ENCODE measurements at regions not wholly inside any gene's neighbourhood (a gene's known extent, or its start where the extent isn't known, plus 50 kb on each side); places are given as distances from the start of the nearest gene placed in this dataset.

- no peak for TF ChIP-seq CTCF (IDR thresholded peaks at IDR 0.05; ENCODE audit: insufficient read depth, low read depth, low read length)
- H3K4me3 ChIP-seq (ENCODE audit: low read depth, low read length), result no peak overlapping the region
- DNase-seq (ENCODE audit: low read depth), result no peak
Observed at GRCh38 chr2:164023896-164024295, 288.1 kb upstream of the FIGN start.

- H3K4me3 ChIP-seq (ENCODE audit: low read depth, low read length), result no peak overlapping the region
- TF ChIP-seq CTCF (IDR thresholded peaks at IDR 0.05; ENCODE audit: insufficient read depth, low read depth, low read length), result no peak
- no peak for DNase-seq (ENCODE audit: low read depth)
Observed at GRCh38 chr2:164015328-164016123, 279.7 kb upstream of the FIGN start.

GRCh38 chr2:164014791-164015190 lies 279.0 kb upstream of the FIGN start:
- no peak overlapping the region for H3K4me3 ChIP-seq (ENCODE audit: low read depth, low read length)
- no peak for DNase-seq (ENCODE audit: low read depth)
- TF ChIP-seq CTCF (IDR thresholded peaks at IDR 0.05; ENCODE audit: insufficient read depth, low read depth, low read length), result no peak

- no peak for TF ChIP-seq CTCF (IDR thresholded peaks at IDR 0.05; ENCODE audit: insufficient read depth, low read depth, low read length)
- no peak overlapping the region for H3K4me3 ChIP-seq (ENCODE audit: low read depth, low read length)
- DNase-seq (ENCODE audit: low read depth), result no peak
Observed at GRCh38 chr2:164014068-164014731, 278.4 kb upstream of the FIGN start.

DNA sequence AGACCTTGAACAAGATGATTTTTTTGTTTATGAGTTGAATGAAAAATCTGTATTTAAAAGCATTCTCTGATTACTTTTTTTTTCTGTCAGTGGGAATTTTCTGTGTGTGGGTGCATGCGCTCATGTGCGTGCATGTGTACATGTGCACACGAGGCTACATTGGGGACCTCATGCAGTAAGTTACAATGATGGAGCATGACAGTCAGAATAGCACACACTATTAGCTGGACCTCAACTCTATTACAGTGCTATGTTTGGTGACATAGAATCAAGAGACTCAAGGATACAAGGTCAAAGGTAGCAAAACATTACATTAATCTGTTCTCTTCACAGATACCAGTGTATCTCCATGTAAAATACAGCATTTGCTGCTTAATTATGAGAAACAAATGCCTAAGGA lies 276.8 kb upstream of the FIGN start:
- H3K4me3 ChIP-seq (ENCODE audit: low read depth, low read length), result no peak overlapping the region
- TF ChIP-seq CTCF (IDR thresholded peaks at IDR 0.05; ENCODE audit: insufficient read depth, low read depth, low read length), result no peak
- DNase-seq (ENCODE audit: low read depth), result no peak

- TF ChIP-seq CTCF (IDR thresholded peaks at IDR 0.05; ENCODE audit: insufficient read depth, low read depth, low read length), result no peak
- DNase-seq (ENCODE audit: low read depth), result no peak
Observed at GRCh38 chr2:164009756-164010337, 274.0 kb upstream of the FIGN start.

More at GRCh38 chr2:164009756-164010337, 274.0 kb upstream of the FIGN start:
- no peak overlapping the region for H3K4me3 ChIP-seq (ENCODE audit: low read depth, low read length)
